Breast epithelium (tissue), 3 donors: ENCODE measurements at regions not wholly inside any gene's neighbourhood (a gene's known extent, or its start where the extent isn't known, plus 50 kb on each side); places are given as distances from the start of the nearest gene placed in this dataset.

Source experiments
- CTCF ChIP-seq, 3 donors: fragments of 450-650 bp; IDR thresholded peaks; one replicate each; pipeline ENCODE4 v1.5.1; 2016 to 2017; ENCODE audit warnings: antibody characterized with exemption in 3 of 3, mild to moderate bottlenecking in 3 of 3, moderate library complexity in 3 of 3
- POLR2A ChIP-seq: fragments of 450-650 bp; IDR thresholded peaks from one replicate; pipeline ENCODE4 v1.6.1; 2016; ENCODE audit warnings: antibody characterized with exemption, mild to moderate bottlenecking, moderate library complexity
- POLR2AphosphoS5 ChIP-seq, 3 donors: sonication (generic); formaldehyde crosslinking; IDR thresholded peaks; one replicate each; pipeline ENCODE4 v1.6.1; 2017; ENCODE audit warnings: antibody characterized with exemption in 3 of 3

- TF ChIP-seq CTCF (IDR thresholded peaks at IDR 0.05) = no peak
- TF ChIP-seq POLR2A = no peak
- TF ChIP-seq POLR2AphosphoS5 (IDR thresholded peaks at IDR 0.05) = no peak
Observed at GRCh38 chr17:72538443-72538842, 417.6 kb downstream of the SOX9 start.
